ENCODE measurements at regions not wholly inside any gene's neighbourhood (a gene's known extent, or its start where the extent isn't known, plus 50 kb on each side); places are given as distances from the start of the nearest gene placed in this dataset.

GRCh38 chr16:85291302-85292148, 179.3 kb upstream of the CIBAR2 start:
- intact Hi-C loops (cut with DNase I), result no loop called here
- DNase-seq (ENCODE audit: low spot score) (peak; percentile 86), ATAC-seq (peak; percentile 87)

- intact Hi-C loops (cut with DNase I), result no loop called here
- DNase-seq (ENCODE audit: low spot score), result no peak
- no peak for ATAC-seq
Observed at GRCh38 chr16:85293458-85293857, 181.2 kb upstream of the CIBAR2 start.

DNA sequence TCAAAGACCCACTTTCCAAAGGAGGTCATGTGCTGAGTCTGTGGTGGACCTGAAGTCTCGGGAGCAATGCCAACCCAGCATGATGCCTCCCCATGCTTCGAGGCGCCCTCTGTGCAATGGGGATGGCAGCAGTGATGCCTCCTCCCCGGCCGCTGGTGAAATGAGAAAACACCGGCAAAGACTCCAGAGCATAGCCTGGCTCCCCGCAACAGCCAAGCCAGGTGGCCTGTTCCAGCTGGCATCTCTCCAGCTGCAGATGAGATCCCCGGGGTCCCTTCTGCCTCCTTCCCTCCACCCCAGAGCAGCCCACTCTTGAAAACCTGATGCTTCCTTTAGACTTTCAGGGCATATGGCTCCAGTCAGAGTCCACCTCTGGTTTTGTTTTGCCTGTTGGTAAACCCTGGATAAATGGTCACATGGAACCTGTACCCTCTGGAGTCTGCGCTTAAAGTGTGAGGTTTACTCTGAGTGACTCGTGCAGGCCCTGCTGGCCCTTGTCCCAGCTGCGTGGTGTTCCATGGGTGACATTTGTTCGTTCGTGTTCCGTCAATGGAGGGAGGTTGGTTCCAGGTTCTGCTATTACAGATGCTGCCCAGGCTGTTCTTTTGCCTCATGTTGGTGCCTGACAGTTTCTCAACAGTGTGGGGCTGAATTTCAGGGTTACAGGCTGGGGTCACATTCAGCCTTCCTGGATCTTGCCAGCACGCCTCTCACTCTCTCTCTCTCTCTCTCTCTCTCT, 181.8 kb upstream of the CIBAR2 start:
- ATAC-seq (no peak), DNase-seq (ENCODE audit: low spot score) (no peak)
- intact Hi-C loops (cut with DNase I), result no loop called here

- DNase-seq (ENCODE audit: low spot score) (no peak), ATAC-seq (no peak)
- intact Hi-C loops (cut with DNase I), result no loop called here
Observed at GRCh38 chr16:85294810-85295508, 182.7 kb upstream of the CIBAR2 start.

DNA sequence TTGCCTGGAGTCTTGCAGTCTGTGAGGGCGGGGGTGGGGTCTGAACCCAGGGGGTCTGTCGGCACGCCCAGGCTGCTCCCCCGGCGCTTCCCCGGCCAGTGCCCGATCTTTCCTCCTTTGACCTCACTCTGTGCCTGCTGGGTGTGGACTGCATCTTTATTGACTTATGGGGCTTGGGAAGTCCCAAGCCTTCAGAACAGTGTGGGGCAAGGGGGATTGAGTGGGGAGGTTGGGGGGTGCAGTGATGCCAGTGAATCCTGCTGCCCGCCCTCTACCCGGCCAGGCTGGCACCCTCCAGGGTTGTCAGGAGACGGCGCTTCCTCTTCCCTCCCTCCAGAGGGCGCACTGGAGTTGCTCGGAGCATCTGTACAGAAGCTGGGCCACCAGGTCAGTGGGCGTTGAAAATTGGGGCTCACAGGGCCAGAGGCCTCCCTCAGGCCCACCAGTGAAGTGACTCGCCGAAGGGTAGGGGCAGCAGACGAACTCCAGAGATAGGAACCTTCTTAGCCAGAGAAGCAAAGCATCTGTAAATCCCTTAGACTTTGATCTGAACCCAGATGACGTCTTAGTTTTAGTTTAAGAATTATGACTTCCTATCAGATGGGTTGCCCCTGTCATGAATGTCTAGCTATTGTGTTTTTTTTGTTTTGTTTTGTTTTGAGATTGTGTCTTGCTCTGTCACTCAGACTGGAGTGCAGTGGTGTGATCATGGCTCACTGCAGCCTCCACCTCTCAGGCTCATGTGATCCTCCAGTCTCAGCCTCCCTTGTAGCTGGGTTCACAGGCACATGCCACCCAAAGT, 184.8 kb upstream of the CIBAR2 start:
- intact Hi-C loops (cut with DNase I), result no loop called here
- peak; percentile 58 for ATAC-seq

GRCh38 chr16:85297881-85298280, 185.6 kb upstream of the CIBAR2 start:
- ATAC-seq, result no peak
- intact Hi-C loops (cut with DNase I), result no loop called here
- no peak for DNase-seq (ENCODE audit: low spot score)

More for the DNA sequence above, 184.8 kb upstream of the CIBAR2 start:
- DNase-seq (ENCODE audit: low spot score), result no peak

DNA sequence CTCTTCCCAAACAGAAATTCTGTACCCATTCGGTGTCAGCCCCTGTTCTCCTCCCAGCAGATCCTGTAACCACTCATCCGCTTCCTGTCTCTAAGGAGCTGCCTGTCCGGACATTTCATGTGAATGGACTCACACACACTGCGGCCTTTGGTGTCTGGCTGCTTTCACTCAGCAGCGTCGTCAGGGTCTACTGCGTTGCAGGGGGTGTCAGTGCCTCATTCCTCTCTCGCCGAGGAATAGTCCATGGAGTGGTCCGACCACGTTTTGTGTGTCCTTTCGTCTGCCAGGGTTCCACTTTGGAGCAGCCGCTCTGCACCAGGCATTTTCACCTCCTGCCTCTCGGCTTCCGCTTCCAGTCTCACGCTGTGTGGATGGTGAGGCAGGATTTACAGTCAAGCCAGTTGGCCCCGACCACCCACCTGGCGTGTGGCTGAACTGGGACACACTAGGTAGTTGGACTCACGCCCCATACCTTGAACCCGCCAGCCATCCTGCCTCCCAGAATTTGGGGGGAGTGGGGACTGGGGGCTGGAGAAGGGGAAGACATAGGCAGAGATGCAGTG, 188.2 kb upstream of the CIBAR2 start:
- ATAC-seq (no peak), DNase-seq (ENCODE audit: low spot score) (no peak)
- intact Hi-C loops (cut with DNase I), result loop anchor here (5.0 to 10.0 kb wide), 2 partner anchors 127 to 314 kb away; partner anchors contain the start of gene GSE1

- intact Hi-C loops (cut with DNase I), result loop anchor here (5.0 to 10.0 kb wide), 2 partner anchors 126 to 314 kb away; partner anchors contain the start of gene GSE1
- no peak for DNase-seq (ENCODE audit: low spot score)
- ATAC-seq, result no peak
Observed at GRCh38 chr16:85301231-85301630, 189.0 kb upstream of the CIBAR2 start.

- intact Hi-C loops (cut with DNase I), result loop anchor here (5.0 to 10.0 kb wide), 2 partner anchors 125 to 313 kb away; partner anchors contain the start of gene GSE1
- no peak for ATAC-seq
- no peak for DNase-seq (ENCODE audit: low spot score)
Observed at GRCh38 chr16:85302018-85302847, 190.0 kb upstream of the CIBAR2 start.

DNA sequence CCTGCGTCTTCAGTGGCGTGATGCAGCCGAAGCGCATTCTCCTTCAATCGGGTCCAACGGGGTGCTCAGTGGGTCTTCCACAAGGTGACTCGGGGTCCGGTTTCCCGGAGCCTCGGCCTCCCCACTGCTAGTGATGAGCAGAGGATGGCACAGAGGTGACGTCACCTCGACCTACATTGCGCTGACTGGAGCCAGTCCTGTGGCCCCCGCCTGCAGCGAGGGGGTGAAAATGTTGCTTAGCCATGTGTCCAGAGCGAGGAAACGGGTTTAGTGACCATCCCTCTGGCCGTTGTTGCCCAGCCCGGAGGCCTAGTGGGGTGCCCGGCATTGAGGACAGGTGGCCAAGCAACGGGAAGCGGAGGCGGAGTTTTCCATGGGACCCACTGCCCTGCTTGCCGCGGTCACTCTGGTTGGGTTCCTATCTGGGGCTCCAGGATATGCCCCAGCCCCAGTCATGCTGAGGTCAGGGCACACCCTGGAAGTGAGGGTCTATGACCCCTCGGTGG, 190.6 kb upstream of the CIBAR2 start:
- intact Hi-C loops (cut with DNase I), result loop anchor here (5.0 to 10.0 kb wide), 2 partner anchors 124 to 312 kb away; partner anchors contain the start of gene GSE1
- DNase-seq (ENCODE audit: low spot score) (no peak), ATAC-seq (no peak)

DNA sequence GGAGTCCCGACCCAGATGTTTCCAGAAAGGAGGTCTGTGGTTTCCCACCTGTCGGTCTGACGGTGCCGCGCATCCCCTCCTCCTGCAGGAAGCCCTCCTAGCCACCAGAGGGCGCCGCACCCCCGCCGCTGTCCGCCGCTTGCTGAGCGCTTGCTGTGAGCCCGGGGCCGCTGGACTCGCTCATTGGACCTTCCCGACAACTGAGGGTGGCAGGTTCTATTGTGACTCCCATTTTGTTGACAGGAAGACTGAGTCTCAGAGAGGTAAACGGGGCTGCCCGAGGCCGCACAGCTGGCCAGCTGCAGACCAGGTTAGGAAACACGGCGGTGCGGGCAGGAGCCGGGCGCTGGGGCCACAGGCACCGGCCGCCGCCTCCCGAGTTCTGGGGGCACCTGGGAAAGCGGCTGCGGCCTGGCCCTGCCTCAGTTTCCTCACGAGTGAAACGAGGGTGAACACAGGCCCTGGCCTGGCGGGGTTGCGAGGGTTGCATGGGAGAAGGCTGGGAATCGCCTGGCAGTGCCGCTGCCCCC, 191.1 kb upstream of the CIBAR2 start:
- ATAC-seq, result peak; percentile 33
- intact Hi-C loops (cut with DNase I), result loop anchor here (5.0 to 10.0 kb wide), 2 partner anchors 124 to 311 kb away; partner anchors contain the start of gene GSE1

GRCh38 chr16:85304337-85304736, 192.1 kb upstream of the CIBAR2 start:
- intact Hi-C loops (cut with DNase I), result loop anchor here (5.0 to 10.0 kb wide), 2 partner anchors 123 to 310 kb away; partner anchors contain the start of gene GSE1
- DNase-seq (ENCODE audit: low spot score) (no peak), ATAC-seq (no peak)

More for the DNA sequence above, 191.1 kb upstream of the CIBAR2 start:
- DNase-seq (ENCODE audit: low spot score), result peak; percentile 85

GRCh38 chr16:85306071-85306792, 194.0 kb upstream of the CIBAR2 start:
- DNase-seq (ENCODE audit: low spot score), result peak; percentile 94
- intact Hi-C loops (cut with DNase I), result loop anchor here (10.0 kb wide), 1 partner anchor 309 kb away; the partner anchor contains the start of gene GSE1
- peak; percentile 79 for ATAC-seq

GRCh38 chr16:85306793-85307551, 194.7 kb upstream of the CIBAR2 start:
- intact Hi-C loops (cut with DNase I), result loop anchor here (10.0 kb wide), 1 partner anchor 308 kb away; the partner anchor contains the start of gene GSE1
- ATAC-seq (no peak), DNase-seq (ENCODE audit: low spot score) (no peak)
